A549 (cell line): ENCODE measurements at regions not wholly inside any gene's neighbourhood (a gene's known extent, or its start where the extent isn't known, plus 50 kb on each side); places are given as distances from the start of the nearest gene placed in this dataset.

Experiments
- CHD4 ChIP-seq: fragments of 200-600 bp; sonication (generic); IDR thresholded peaks from 2 replicates; pipeline ENCODE4 v1.6.1; 2016; ENCODE audit warnings: antibody characterized with exemption, mild to moderate bottlenecking, borderline replicate concordance
- CTCF ChIP-seq: fragments of >200 bp; sonication (Bioruptor Twin); formaldehyde crosslinking; IDR thresholded peaks from 3 replicates; pipeline ENCODE4 v1.5.1; 2016
- ELK1 ChIP-seq: fragments of 150-350 bp; IDR thresholded peaks from 2 replicates; pipeline ENCODE4 v1.6.1; 2014; ENCODE audit warnings: low read depth, mild to moderate bottlenecking, low read length
- EP300 ChIP-seq, 2 experiments: fragments of >200 bp; sonication (Bioruptor Twin); formaldehyde crosslinking; IDR thresholded peaks; 2 replicates in 1 of 2; 3 replicates in 1 of 2; pipeline ENCODE4 v1.6.1; 2016 to 2017
- FOSL2 ChIP-seq, 2 experiments: fragments of 450-650 bp in 1 of 2; fragments of >200 bp in 1 of 2; sonication (Bioruptor Twin) in 1 of 2; formaldehyde crosslinking; IDR thresholded peaks; 2 replicates each; pipeline versions ENCODE4 v1.5.0 to v1.6.1; 2016 to 2020; ENCODE audit warnings: mild to moderate bottlenecking in 1 of 2, moderate library complexity in 1 of 2
- JUNB ChIP-seq: fragments of >200 bp; sonication (Bioruptor Twin); formaldehyde crosslinking; IDR thresholded peaks from 2 replicates; pipeline ENCODE4 v1.6.1; 2016
- MYC ChIP-seq: IDR thresholded peaks from 2 replicates; pipeline ENCODE4 v1.6.1; 2012; ENCODE audit warnings: mild to moderate bottlenecking, inconsistent platforms, low read length, improper control_type of control experiment, borderline replicate concordance
- POLR2A ChIP-seq: IDR thresholded peaks from 2 replicates; pipeline ENCODE4 v1.6.1; 2012; ENCODE audit warnings: mild to moderate bottlenecking, low read length
- POLR2AphosphoS2 ChIP-seq: conservative IDR thresholded peaks from 2 replicates; pipeline ENCODE4 v1.6.1; 2012; ENCODE audit warnings: low read length, improper control_type of control experiment, inconsistent platforms
- RCOR1 ChIP-seq: fragments of 150-350 bp; IDR thresholded peaks from 2 replicates; pipeline ENCODE4 v1.6.1; 2014; ENCODE audit warnings: antibody characterized with exemption, low read length, low read depth
- RFX5 ChIP-seq: fragments of 450-650 bp; IDR thresholded peaks from 2 replicates; pipeline ENCODE4 v1.7.1; 2014; ENCODE audit warnings: antibody characterized with exemption, mild to moderate bottlenecking, moderate library complexity
- TF ChIP-seq, protein P1 (sequence below): fragments of 250-450 bp; sonication (Bioruptor Pico); IDR thresholded peaks from 2 replicates; pipeline ENCODE4 v1.5.0; 2021; ENCODE audit warnings: mild to moderate bottlenecking, moderate library complexity, borderline replicate concordance
- TF ChIP-seq, protein P2 (sequence below): fragments of >200 bp; sonication (Bioruptor Twin); formaldehyde crosslinking; IDR thresholded peaks from 3 replicates; pipeline ENCODE4 v1.6.1; 2016

DNA sequence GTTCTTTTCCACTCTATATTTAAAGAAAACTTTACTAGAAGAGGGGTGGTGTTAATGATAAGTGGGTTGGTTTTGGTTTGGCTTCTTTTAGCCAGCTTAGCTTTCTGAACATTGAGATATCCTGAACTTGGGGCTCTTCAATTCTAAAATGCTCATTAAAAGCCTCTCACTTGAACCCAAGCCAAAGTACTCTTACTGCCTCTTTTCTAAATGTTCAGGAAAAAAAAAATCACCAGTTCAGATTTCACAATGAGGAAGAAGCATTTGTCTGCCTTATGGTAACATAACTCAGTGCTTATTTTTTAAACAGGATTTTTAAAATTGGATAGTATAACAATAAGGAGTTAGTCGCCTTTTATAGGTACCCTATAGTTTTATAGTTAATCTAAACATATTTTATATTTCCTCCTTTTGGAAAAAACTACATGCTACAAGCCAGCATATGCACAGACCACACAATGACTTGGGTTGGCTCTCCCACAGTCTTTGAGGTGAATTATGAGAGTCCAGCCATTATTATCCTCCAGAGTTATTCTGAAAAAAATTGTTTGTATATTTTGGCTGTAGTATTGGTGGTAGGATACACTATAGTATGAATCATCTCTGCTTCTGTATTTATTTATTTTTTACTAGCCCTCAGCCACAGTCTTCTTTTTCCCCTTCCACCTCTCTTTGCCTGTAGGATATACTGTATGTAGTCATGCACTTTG is 195.5 kb upstream of the TMPO start:
- TF ChIP-seq CTCF (no peak), JUNB (no peak), POLR2A (no peak), EP300 (IDR thresholded peaks at IDR 0.05) (no peak), RFX5 (no peak), CHD4 (no peak), MYC (no peak), ELK1 (no peak), RCOR1 (no peak), FOSL2 (IDR thresholded peaks at IDR 0.05) (no peak), FOSL2 (CRISPR knock-in tag; IDR thresholded peaks at IDR 0.05) (no peak), POLR2AphosphoS2 (no peak)
- TF ChIP-seq, protein P1, sequence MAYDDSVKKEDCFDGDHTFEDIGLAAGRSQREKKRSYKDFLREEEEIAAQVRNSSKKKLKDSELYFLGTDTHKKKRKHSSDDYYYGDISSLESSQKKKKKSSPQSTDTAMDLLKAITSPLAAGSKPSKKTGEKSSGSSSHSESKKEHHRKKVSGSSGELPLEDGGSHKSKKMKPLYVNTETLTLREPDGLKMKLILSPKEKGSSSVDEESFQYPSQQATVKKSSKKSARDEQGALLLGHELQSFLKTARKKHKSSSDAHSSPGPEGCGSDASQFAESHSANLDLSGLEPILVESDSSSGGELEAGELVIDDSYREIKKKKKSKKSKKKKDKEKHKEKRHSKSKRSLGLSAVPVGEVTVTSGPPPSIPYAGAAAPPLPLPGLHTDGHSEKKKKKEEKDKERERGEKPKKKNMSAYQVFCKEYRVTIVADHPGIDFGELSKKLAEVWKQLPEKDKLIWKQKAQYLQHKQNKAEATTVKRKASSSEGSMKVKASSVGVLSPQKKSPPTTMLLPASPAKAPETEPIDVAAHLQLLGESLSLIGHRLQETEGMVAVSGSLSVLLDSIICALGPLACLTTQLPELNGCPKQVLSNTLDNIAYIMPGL (CRISPR knock-in tag), result no peak
- TF ChIP-seq, protein P2, sequence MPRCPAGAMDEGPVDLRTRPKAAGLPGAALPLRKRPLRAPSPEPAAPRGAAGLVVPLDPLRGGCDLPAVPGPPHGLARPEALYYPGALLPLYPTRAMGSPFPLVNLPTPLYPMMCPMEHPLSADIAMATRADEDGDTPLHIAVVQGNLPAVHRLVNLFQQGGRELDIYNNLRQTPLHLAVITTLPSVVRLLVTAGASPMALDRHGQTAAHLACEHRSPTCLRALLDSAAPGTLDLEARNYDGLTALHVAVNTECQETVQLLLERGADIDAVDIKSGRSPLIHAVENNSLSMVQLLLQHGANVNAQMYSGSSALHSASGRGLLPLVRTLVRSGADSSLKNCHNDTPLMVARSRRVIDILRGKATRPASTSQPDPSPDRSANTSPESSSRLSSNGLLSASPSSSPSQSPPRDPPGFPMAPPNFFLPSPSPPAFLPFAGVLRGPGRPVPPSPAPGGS, result no peak
